DOHH2 (cell line): ENCODE measurements at regions not wholly inside any gene's neighbourhood (a gene's known extent, or its start where the extent isn't known, plus 50 kb on each side); places are given as distances from the start of the nearest gene placed in this dataset.
"Not testable (repeated sequence)": the region's sequence is repeated elsewhere in the genome, so short reads cannot be mapped to it uniquely, and the experiment has no call there.

ENCODE experiments used
- H3F3A ChIP-seq: fragments of 200-600 bp; sonication (generic), shearing (Covaris generic); 2 replicates; pipeline ENCODE4 v1.6.0; 2016; ENCODE audit warnings: antibody characterized with exemption, mild to moderate bottlenecking; ENCODE audit not compliant: control insufficient read depth, insufficient read depth
- H3K27ac ChIP-seq: fragments of 200-600 bp; sonication (generic); 2 replicates; pipeline ENCODE4 v1.5.1; 2014; ENCODE audit warnings: low read depth, mild to moderate bottlenecking, low read length, moderate library complexity
- H3K27me3 ChIP-seq: fragments of 200-600 bp; sonication (generic); 2 replicates; pipeline ENCODE4 v1.6.1; 2014; ENCODE audit warnings: mild to moderate bottlenecking, low read length, mixed read lengths; ENCODE audit not compliant: control insufficient read depth
- H3K36me3 ChIP-seq: fragments of 200-600 bp; sonication (generic); 2 replicates; pipeline ENCODE4 v1.6.1; 2014; ENCODE audit warnings: mild to moderate bottlenecking, low read length, moderate library complexity, mixed read lengths; ENCODE audit not compliant: control insufficient read depth
- H3K4me1 ChIP-seq: fragments of 200-600 bp; sonication (generic); 2 replicates; pipeline ENCODE4 v1.6.1; 2014; ENCODE audit warnings: mild to moderate bottlenecking, low read length, mixed read lengths; ENCODE audit not compliant: control insufficient read depth
- H3K4me2 ChIP-seq: fragments of 200-600 bp; sonication (generic); 2 replicates; pipeline ENCODE4 v1.6.0; 2014; ENCODE audit warnings: mild to moderate bottlenecking, low read length, moderate library complexity
- H3K4me3 ChIP-seq: fragments of 200-600 bp; sonication (generic); 2 replicates; pipeline ENCODE4 v1.5.1; 2014; ENCODE audit warnings: mild to moderate bottlenecking, low read length, mixed read lengths
- H3K79me2 ChIP-seq: fragments of 200-600 bp; sonication (generic); 2 replicates; pipeline ENCODE4 v1.6.1; 2014; ENCODE audit warnings: mild to moderate bottlenecking, low read length, mixed read lengths; ENCODE audit not compliant: control insufficient read depth
- H3K9me2 ChIP-seq: fragments of 200-600 bp; sonication (generic); replicated peaks from 2 replicates; pipeline ENCODE4 v1.6.1; 2014; ENCODE audit warnings: mild to moderate bottlenecking, low read length, mixed read lengths; ENCODE audit not compliant: control insufficient read depth
- H3K9me3 ChIP-seq: fragments of 200-600 bp; sonication (generic); 2 replicates; pipeline ENCODE4 v1.6.1; 2014; ENCODE audit warnings: antibody characterized with exemption, low read length, mixed read lengths; ENCODE audit not compliant: control insufficient read depth, insufficient read depth
- H4K20me1 ChIP-seq: fragments of 200-600 bp; sonication (generic); 2 replicates; pipeline ENCODE4 v1.6.0; 2014; ENCODE audit warnings: low read depth, mild to moderate bottlenecking, antibody characterized with exemption, low read length, moderate library complexity; ENCODE audit not compliant: control insufficient read depth, insufficient read depth
- EZH2phosphoT487 ChIP-seq: fragments of 200-600 bp; sonication (generic); IDR thresholded peaks from 2 replicates; pipeline ENCODE4 v1.6.1; 2017; ENCODE audit warnings: borderline replicate concordance, mild to moderate bottlenecking, antibody characterized with exemption, low read length, moderate library complexity, mixed read lengths
- TF ChIP-seq, protein P1 (sequence below): fragments of 200-600 bp; sonication (generic); IDR thresholded peaks from one replicate; pipeline ENCODE4 v1.5.1; 2014; ENCODE audit warnings: antibody characterized with exemption, mild to moderate bottlenecking, low read depth, low read length; ENCODE audit not compliant: poor library complexity, severe bottlenecking

DNA sequence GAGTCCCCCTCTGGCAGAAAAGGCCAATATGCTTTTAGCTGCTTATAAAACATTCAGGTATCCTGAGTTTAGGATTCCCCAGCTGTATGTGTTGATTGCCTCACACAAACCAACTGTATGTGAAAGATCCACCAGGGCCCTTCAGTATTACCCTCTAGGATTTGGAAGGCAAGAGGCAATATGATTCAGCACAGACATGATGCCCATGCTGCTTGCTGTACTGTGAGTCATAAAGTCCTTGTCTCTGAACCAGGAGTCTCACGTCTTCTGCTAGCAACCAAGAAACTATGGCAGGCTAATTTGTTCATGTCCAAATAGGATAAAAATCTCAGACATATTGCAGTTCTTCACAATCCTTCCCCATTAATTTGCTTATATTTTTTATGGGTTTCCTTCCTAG is 789.2 kb upstream of the SLC35B3 start:
- H3K27me3 ChIP-seq, result no peaks in the 10 kb centered on the region
- TF ChIP-seq EZH2phosphoT487, result no peak
- TF ChIP-seq, protein P1, sequence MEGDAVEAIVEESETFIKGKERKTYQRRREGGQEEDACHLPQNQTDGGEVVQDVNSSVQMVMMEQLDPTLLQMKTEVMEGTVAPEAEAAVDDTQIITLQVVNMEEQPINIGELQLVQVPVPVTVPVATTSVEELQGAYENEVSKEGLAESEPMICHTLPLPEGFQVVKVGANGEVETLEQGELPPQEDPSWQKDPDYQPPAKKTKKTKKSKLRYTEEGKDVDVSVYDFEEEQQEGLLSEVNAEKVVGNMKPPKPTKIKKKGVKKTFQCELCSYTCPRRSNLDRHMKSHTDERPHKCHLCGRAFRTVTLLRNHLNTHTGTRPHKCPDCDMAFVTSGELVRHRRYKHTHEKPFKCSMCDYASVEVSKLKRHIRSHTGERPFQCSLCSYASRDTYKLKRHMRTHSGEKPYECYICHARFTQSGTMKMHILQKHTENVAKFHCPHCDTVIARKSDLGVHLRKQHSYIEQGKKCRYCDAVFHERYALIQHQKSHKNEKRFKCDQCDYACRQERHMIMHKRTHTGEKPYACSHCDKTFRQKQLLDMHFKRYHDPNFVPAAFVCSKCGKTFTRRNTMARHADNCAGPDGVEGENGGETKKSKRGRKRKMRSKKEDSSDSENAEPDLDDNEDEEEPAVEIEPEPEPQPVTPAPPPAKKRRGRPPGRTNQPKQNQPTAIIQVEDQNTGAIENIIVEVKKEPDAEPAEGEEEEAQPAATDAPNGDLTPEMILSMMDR, result no peak
- H3K9me3 ChIP-seq, result no peaks in the 10 kb centered on the region
- H3K4me2 ChIP-seq, result no peak overlapping the region
- no peaks in the 10 kb centered on the region for H3K36me3 ChIP-seq
- no peak overlapping the region for H3K4me3 ChIP-seq
- H3K79me2 ChIP-seq, result no peaks in the 10 kb centered on the region
- H3K9me2 ChIP-seq, result no peaks in the 10 kb centered on the region
- no peaks in the 10 kb centered on the region for H3F3A ChIP-seq
- H3K4me1 ChIP-seq, result no peaks in the 10 kb centered on the region
- H3K27ac ChIP-seq, result no peak overlapping the region
- no peaks in the 10 kb centered on the region for H4K20me1 ChIP-seq

DNA sequence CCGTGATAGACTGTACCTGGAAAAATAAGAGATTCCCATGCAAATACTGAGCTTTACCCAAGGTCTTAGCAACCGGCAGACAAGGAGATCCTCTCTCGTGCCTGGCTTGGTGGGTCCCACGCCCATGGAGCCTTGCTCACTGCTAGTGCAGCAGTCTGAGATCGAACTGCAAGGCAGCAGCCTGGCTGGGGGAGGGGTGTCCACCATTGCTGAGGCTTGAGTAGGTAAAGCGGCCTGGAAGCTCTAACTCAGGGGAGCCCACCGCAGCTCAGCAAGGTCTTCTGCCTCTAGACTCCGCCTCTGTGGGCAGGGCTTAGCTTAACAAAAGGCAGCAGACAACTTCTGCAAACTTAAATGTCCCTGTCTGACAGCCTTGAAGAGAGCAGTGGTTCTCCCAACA is 778.4 kb upstream of the SLC35B3 start:
- not testable (repeated sequence) for H3K36me3 ChIP-seq, H4K20me1 ChIP-seq, H3K9me3 ChIP-seq, H3K4me3 ChIP-seq, H3K4me1 ChIP-seq, H3K27ac ChIP-seq, H3K27me3 ChIP-seq, H3K79me2 ChIP-seq, H3K9me2 ChIP-seq, H3F3A ChIP-seq, H3K4me2 ChIP-seq

DNA sequence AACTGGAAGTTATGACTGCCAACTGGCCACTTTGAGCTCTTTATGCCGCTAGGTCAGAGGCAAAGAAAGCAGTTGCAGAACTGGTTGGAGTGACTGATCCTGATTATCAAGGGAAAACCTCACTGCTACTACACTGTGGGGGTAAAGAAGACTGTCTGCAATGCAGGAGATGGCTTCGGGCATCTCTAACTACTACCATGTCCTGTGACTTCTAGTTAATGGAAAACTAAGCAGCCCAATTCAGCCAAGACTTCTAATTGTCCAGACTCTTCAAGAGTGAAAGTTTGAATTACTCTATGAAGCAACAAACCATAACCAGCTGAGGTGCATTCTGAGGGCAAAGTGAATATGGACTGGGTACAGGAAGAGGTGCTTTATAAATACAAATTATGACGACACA is 773.6 kb upstream of the SLC35B3 start:
- Histone ChIP-seq H3K79me2 (no peaks in the 10 kb centered on the region), H3K4me2 (no peak overlapping the region), H3K9me3 (no peaks in the 10 kb centered on the region), H3F3A (no peaks in the 10 kb centered on the region), H4K20me1 (no peaks in the 10 kb centered on the region), H3K4me3 (no peak overlapping the region), H3K36me3 (no peaks in the 10 kb centered on the region), H3K27me3 (no peaks in the 10 kb centered on the region), H3K4me1 (no peaks in the 10 kb centered on the region), H3K9me2 (no peaks in the 10 kb centered on the region), H3K27ac (no peak overlapping the region)
- no peak for TF ChIP-seq EZH2phosphoT487
- TF ChIP-seq, protein P1, result no peak

DNA sequence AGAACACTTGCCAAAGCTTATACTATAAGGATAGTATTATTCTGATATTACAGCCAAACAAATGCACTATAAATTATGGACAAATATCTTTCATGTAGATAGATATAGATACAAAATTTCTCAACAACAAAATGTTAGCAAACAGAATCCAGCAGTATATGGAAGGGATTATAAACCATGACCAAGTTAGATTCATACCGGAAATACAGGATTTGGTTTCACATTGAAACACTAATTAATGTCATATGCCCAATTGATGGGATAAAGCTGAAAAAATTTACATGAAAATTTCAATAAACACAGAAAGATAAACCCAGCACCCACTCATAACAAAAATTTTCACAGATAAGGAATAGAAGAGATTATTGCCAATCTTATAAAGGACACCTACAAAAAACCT is 770.3 kb upstream of the SLC35B3 start:
- Histone ChIP-seq H3K79me2 (no peaks in the 10 kb centered on the region), H3K27me3 (no peaks in the 10 kb centered on the region), H3F3A (no peaks in the 10 kb centered on the region), H3K4me2 (no peak overlapping the region), H3K27ac (no peak overlapping the region), H3K36me3 (no peaks in the 10 kb centered on the region), H3K9me3 (no peaks in the 10 kb centered on the region), H3K4me3 (no peak overlapping the region), H4K20me1 (no peaks in the 10 kb centered on the region), H3K9me2 (no peaks in the 10 kb centered on the region), H3K4me1 (no peaks in the 10 kb centered on the region)
- TF ChIP-seq EZH2phosphoT487, result no peak
